GM12891 (cell line): ENCODE measurements at regions not wholly inside any gene's neighbourhood (a gene's known extent, or its start where the extent isn't known, plus 50 kb on each side); places are given as distances from the start of the nearest gene placed in this dataset.

Experiments used
- POLR2A ChIP-seq: IDR thresholded peaks from 2 replicates; pipeline ENCODE4 v1.6.1; 2011; ENCODE audit warnings: low read depth, low read length, control low read depth
- POLR2AphosphoS5 ChIP-seq: IDR thresholded peaks from 2 replicates; pipeline ENCODE4 v1.6.1; 2011; ENCODE audit warnings: low read depth, low read length, control low read depth
- TAF1 ChIP-seq: IDR thresholded peaks from 2 replicates; pipeline ENCODE4 v1.6.1; 2011; ENCODE audit warnings: low read depth, low read length, control low read depth

- TF ChIP-seq POLR2A: no peak
- no peak for TF ChIP-seq TAF1
- TF ChIP-seq POLR2AphosphoS5: no peak
Measured at GRCh38 chr13:53743906-53744305, 715.3 kb downstream of the OLFM4 start.
